ENCODE measurements at regions not wholly inside any gene's neighbourhood (a gene's known extent, or its start where the extent isn't known, plus 50 kb on each side); places are given as distances from the start of the nearest gene placed in this dataset.

DNA sequence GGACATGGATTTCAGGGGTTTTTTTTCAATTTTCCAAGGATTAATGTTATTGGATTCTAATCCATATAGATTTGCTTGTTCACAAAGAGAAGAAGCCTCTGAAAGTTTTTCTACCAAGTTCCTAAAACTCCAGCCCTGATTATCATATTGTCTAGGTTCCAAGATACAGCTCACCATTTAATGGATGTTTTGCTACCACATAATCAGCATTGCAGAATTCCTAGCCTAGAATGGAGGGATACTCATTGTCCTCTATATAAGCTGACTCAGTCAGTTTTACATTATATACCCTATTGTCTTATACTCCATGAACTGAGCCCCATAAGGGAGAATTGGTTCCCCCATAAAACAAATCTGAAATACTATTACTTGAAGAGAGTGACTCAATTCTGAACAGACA lies 664.7 kb upstream of the FAM241A start:
- no peak for DNase-seq (ENCODE audit: low spot score)
- intact Hi-C loops (cut with DNase I) = no loop called here
- no peaks in the 10 kb centered on the region for H3K27me3 ChIP-seq (replicated peaks; ENCODE audit: insufficient read depth)
- H3K27ac ChIP-seq = no peak overlapping the region
- no peak overlapping the region for H3K4me3 ChIP-seq
- H3K9me3 ChIP-seq = no peaks in the 10 kb centered on the region
- TF ChIP-seq POLR2A (IDR thresholded peaks at IDR 0.05) = no peak
- TF ChIP-seq CTCF (IDR thresholded peaks at IDR 0.05) = no peak
- TF ChIP-seq POLR2AphosphoS5 (IDR thresholded peaks at IDR 0.05) = no peak
- H3K4me1 ChIP-seq (replicated peaks) = no peaks in the 10 kb centered on the region
- H3K36me3 ChIP-seq = no peaks in the 10 kb centered on the region

DNA sequence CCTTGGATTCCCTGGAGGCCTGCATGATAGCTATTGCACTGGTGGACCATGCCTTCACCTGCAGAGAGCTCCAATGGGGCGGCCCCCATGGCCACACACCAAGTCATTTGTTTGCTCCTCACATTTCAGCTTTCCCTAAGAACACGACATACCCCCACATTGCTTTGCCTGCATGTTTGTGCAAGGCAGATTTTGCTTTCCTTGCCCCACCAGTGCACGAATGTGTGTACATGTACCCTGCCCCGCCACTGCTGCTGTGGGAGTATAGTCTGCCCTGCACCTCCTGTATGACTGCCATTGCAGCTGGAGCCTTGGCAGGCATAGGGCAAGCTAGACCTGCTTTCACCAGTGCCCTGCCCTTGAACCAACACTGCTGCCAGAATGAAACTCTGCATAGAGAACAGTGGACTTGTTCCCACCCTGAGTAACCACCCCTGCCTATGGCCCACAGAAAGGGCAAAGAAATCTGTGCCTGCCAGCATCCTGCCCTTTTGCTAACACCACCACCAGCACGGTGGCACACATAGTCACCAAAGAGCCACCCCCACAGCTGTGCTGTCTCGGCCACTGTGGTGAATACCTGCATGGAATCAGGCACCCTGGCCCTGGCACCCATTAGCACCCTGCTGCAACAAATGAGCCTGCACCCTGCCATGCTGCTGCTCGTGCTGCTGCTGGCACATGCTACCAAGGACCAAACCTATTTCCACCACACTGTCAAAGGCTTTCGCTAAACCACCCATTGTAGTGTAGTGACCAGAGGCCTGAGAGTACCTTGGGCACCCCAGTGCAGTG lies 661.7 kb upstream of the FAM241A start:
- intact Hi-C loops (cut with DNase I) = no loop called here
- H3K4me3 ChIP-seq = no peak overlapping the region

DNA sequence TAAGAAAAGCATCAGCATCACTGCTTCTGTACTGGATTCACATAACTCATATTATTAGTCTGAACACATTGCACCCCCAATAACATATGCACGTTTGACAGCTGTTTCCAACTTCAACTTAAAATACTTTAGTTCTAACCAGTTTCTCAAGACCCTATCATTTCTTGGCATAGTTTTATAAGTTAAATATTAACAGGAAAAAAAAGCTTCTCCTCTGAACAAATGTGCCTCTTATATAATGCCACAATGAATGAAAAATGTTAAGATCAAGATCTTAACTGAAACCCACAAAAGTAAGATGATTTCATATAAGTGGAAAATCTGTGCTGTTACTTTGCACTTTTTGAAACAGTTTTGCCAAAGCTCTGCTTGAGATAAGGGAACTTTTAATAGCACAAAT lies 652.8 kb upstream of the FAM241A start:
- WGBS = 20% methylated on average over 1 of the region's 1 CpG
- no peak overlapping the region for H3K4me3 ChIP-seq
- H3K4me1 ChIP-seq (replicated peaks) = no peaks in the 10 kb centered on the region
- H3K36me3 ChIP-seq = no peaks in the 10 kb centered on the region
- intact Hi-C loops (cut with DNase I) = no loop called here
- H3K9me3 ChIP-seq = no peaks in the 10 kb centered on the region
- H3K27ac ChIP-seq = no peak overlapping the region
- no peak for TF ChIP-seq POLR2AphosphoS5 (IDR thresholded peaks at IDR 0.05)
- TF ChIP-seq CTCF (IDR thresholded peaks at IDR 0.05) = no peak
- no peak for TF ChIP-seq POLR2A (IDR thresholded peaks at IDR 0.05)
- no peak for DNase-seq (ENCODE audit: low spot score)
- no peaks in the 10 kb centered on the region for H3K27me3 ChIP-seq (replicated peaks; ENCODE audit: insufficient read depth)

More for the DNA sequence above, 661.7 kb upstream of the FAM241A start:
- no peaks in the 10 kb centered on the region for H3K36me3 ChIP-seq
- TF ChIP-seq CTCF (IDR thresholded peaks at IDR 0.05) (no peak), POLR2A (IDR thresholded peaks at IDR 0.05) (no peak), POLR2AphosphoS5 (IDR thresholded peaks at IDR 0.05) (no peak)
- no peak for DNase-seq (ENCODE audit: low spot score)
- no peaks in the 10 kb centered on the region for H3K4me1 ChIP-seq (replicated peaks)
- WGBS = 80% methylated on average over 8 of the region's 8 CpGs
- no peaks in the 10 kb centered on the region for H3K27me3 ChIP-seq (replicated peaks; ENCODE audit: insufficient read depth)
- H3K27ac ChIP-seq = no peak overlapping the region
- H3K9me3 ChIP-seq = no peaks in the 10 kb centered on the region

DNA sequence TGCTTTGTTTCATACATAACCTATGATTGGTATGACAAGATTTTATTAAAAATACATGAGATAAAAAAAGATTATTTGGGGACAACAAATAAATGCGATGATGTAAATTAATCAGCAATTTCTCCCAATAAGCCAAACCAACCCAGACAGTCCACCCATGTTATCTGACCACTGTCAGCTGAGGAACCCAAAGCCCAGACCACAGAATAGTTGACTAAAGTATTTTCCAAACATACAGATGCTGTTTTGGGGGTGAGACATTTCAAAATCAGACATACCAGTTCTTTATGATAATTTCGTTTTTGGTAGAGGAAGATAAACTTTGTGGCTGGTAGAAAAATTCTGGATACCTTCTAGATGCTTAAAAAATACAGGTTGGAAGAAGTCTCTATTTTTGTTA lies 650.8 kb upstream of the FAM241A start:
- Histone ChIP-seq H3K9me3 (no peaks in the 10 kb centered on the region), H3K27me3 (replicated peaks; ENCODE audit: insufficient read depth) (no peaks in the 10 kb centered on the region), H3K4me1 (replicated peaks) (no peaks in the 10 kb centered on the region), H3K27ac (no peak overlapping the region), H3K4me3 (no peak overlapping the region), H3K36me3 (no peaks in the 10 kb centered on the region)
- intact Hi-C loops (cut with DNase I) = no loop called here
- WGBS = 78% methylated on average over 2 of the region's 2 CpGs
- DNase-seq (ENCODE audit: low spot score) = no peak
- TF ChIP-seq POLR2AphosphoS5 (IDR thresholded peaks at IDR 0.05) (no peak), POLR2A (IDR thresholded peaks at IDR 0.05) (no peak), CTCF (IDR thresholded peaks at IDR 0.05) (no peak)

DNA sequence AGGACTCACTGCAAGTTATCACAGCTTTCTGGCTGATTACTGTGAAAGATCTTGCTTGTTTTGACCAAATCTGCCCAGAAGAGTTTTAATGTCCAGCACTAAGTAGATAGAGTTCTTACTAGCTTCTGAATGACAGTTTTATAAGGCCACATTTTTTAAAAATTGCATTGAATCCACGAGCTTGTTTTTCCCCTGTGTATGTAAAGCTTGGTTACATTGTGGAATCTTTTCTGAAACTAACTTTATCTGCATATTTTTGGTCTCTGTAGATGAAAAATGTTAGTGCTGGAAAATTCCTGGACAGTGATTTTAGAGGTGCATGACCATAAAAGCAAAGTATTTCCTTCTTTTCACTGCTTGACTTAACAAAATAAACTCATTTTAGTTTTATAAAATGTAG lies 650.3 kb upstream of the FAM241A start:
- Histone ChIP-seq H3K36me3 (no peaks in the 10 kb centered on the region), H3K27me3 (replicated peaks; ENCODE audit: insufficient read depth) (no peaks in the 10 kb centered on the region), H3K4me1 (replicated peaks) (no peaks in the 10 kb centered on the region), H3K27ac (no peak overlapping the region), H3K4me3 (no peak overlapping the region), H3K9me3 (no peaks in the 10 kb centered on the region)
- TF ChIP-seq CTCF (IDR thresholded peaks at IDR 0.05) (no peak), POLR2A (IDR thresholded peaks at IDR 0.05) (no peak), POLR2AphosphoS5 (IDR thresholded peaks at IDR 0.05) (no peak)
- intact Hi-C loops (cut with DNase I) = no loop called here
- WGBS = 13% methylated on average over 1 of the region's 1 CpG
- no peak for DNase-seq (ENCODE audit: low spot score)
